ENCODE measurements at regions not wholly inside any gene's neighbourhood (a gene's known extent, or its start where the extent isn't known, plus 50 kb on each side); places are given as distances from the start of the nearest gene placed in this dataset.

GRCh38 chr3:190734490-190734889, 128.0 kb downstream of the GMNC start:
- Histone ChIP-seq H3K27me3 (no peaks in the 10 kb centered on the region), H3K9me3 (no peaks in the 10 kb centered on the region), H3K36me3 (no peaks in the 10 kb centered on the region), H3K4me1 (no peaks in the 10 kb centered on the region), H3K27ac (no peak overlapping the region), H3K4me3 (no peak overlapping the region)
- in situ Hi-C loops (cut with MboI; ENCODE audit: low pct_ligation_motif_present in 1 of 4, low pct_unique_long_range_greater_than_20kb in 1 of 4, low sequenced_read_pairs in 3 of 4), result no loop called here
- intact Hi-C loops (cut with DNase I; ENCODE audit: low total_unique reads), result no loop called here
- DNase-seq, result no peak
- TF ChIP-seq POLR2A (IDR thresholded peaks at IDR 0.05) (no peak), EP300 (IDR thresholded peaks at IDR 0.05; ENCODE audit: low read depth) (no peak), POLR2AphosphoS5 (IDR thresholded peaks at IDR 0.05) (no peak), CTCF (IDR thresholded peaks at IDR 0.05) (no peak)
- 79 to 88% methylated on average over 2 of the region's 2 CpGs for WGBS, 2 donors (ENCODE audit: low coverage in 1 of 2)

DNA sequence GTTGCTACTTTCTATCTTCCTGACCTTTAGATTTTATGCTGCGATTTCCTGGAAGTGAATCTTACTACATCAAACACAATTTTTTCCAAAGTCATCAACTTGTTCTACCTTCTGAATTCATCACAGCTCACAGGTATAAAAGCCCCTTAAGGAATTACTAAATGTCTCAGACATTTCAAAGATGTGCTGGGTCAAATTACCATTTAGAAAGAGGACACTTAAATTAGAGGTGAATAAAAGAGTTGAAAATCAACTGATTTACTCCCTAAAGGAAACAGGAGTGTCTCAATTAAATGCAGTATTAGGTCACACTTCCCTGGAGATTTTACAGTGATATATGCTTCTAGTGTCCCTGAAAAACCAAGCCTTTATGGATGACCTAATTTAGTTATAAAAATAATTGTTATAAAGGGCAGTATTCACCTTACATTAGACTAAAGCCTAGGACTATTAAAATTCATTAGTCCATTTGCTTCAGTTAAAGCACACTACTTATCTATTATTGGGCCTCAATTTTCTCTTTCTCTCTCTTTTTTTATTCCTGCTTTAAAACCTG, 128.8 kb downstream of the GMNC start:
- Histone ChIP-seq H3K27me3 (no peaks in the 10 kb centered on the region), H3K4me3 (no peak overlapping the region), H3K27ac (no peak overlapping the region), H3K36me3 (no peaks in the 10 kb centered on the region), H3K4me1 (no peaks in the 10 kb centered on the region), H3K9me3 (no peaks in the 10 kb centered on the region)
- WGBS, 2 donors (ENCODE audit: low coverage in 1 of 2), result 78 to 81% methylated on average over 1 of the region's 1 CpG
- in situ Hi-C loops (cut with MboI; ENCODE audit: low pct_ligation_motif_present in 1 of 4, low pct_unique_long_range_greater_than_20kb in 1 of 4, low sequenced_read_pairs in 3 of 4), result no loop called here
- intact Hi-C loops (cut with DNase I; ENCODE audit: low total_unique reads), result no loop called here
- no peak for DNase-seq
- no peak for TF ChIP-seq POLR2AphosphoS5 (IDR thresholded peaks at IDR 0.05)

DNA sequence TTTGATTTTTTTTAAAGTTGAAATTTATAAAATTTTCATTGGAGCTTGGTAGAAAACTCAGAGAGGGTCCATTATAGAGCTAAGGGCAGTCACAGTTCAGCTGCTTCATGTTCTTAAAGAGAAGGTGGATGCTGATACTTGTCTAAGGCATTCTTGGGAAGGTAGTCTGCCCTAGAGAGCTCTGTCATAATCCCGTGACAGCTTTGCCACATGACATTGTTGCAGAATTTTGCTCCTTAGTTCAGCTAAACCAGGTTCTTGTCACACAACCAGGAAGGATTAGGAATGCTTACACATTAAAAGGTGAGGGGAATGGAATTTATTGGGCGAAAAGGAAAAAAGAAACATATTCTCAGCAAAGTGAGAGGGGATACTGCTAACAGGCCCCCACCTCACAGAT, 130.9 kb downstream of the GMNC start:
- WGBS, 2 donors (ENCODE audit: low coverage in 1 of 2), result 80 to 85% methylated on average over 2 of the region's 2 CpGs
- in situ Hi-C loops (cut with MboI; ENCODE audit: low pct_ligation_motif_present in 1 of 4, low pct_unique_long_range_greater_than_20kb in 1 of 4, low sequenced_read_pairs in 3 of 4) (no loop called here), intact Hi-C loops (cut with DNase I; ENCODE audit: low total_unique reads) (no loop called here)
- TF ChIP-seq EP300 (IDR thresholded peaks at IDR 0.05; ENCODE audit: low read depth), result no peak
- TF ChIP-seq POLR2AphosphoS5 (IDR thresholded peaks at IDR 0.05), result no peak
- TF ChIP-seq CTCF (IDR thresholded peaks at IDR 0.05), result no peak
- TF ChIP-seq POLR2A (IDR thresholded peaks at IDR 0.05), result no peak
- no peak overlapping the region for H3K4me3 ChIP-seq
- H3K4me1 ChIP-seq, result no peaks in the 10 kb centered on the region
- no peak for DNase-seq
- H3K36me3 ChIP-seq, result no peaks in the 10 kb centered on the region
- H3K27me3 ChIP-seq, result no peaks in the 10 kb centered on the region
- no peak overlapping the region for H3K27ac ChIP-seq
- no peaks in the 10 kb centered on the region for H3K9me3 ChIP-seq

DNA sequence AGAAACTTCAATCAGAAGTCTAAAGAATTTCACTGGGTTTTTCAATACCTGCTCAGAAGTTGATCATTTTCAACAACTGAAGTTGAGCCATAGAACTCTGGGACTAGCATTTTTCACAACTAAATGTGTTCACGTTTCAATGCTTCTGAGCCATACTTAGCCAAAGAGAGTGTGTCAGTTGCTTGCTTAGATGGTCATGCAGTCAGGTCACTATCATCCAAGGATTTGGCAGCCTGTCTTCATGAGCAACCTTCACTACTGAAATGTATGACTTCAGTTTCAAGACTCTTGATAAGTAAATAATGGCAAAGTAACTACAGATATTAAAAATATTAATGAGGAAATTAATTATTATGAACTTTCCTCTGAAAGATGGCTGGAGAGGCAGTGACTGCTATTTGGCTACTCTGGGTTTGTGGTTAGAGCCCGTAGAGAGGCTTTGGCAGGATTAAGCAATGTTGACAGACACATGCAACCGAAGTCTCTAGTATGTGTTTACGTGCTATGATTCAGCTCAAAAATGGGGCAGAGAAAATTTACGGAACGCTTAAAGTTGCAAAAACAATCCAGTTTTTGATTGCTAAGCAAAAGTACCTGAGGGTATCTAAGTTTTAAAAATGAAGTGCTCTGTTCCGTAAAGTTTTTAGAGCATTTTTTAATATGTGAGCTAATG, 133.8 kb downstream of the GMNC start:
- in situ Hi-C loops (cut with MboI; ENCODE audit: low pct_ligation_motif_present in 1 of 4, low pct_unique_long_range_greater_than_20kb in 1 of 4, low sequenced_read_pairs in 3 of 4), result no loop called here
- Histone ChIP-seq H3K36me3 (no peaks in the 10 kb centered on the region), H3K4me3 (no peak overlapping the region), H3K9me3 (no peaks in the 10 kb centered on the region), H3K27me3 (no peaks in the 10 kb centered on the region), H3K4me1 (no peaks in the 10 kb centered on the region), H3K27ac (no peak overlapping the region)
- DNase-seq, result no peak
- 79 to 80% methylated on average over 4 to 7 of the region's 7 CpGs for WGBS, 2 donors (ENCODE audit: low coverage in 1 of 2)
- TF ChIP-seq EP300 (IDR thresholded peaks at IDR 0.05; ENCODE audit: low read depth) (no peak), POLR2AphosphoS5 (IDR thresholded peaks at IDR 0.05) (no peak), CTCF (IDR thresholded peaks at IDR 0.05) (no peak), POLR2A (IDR thresholded peaks at IDR 0.05) (no peak)
- intact Hi-C loops (cut with DNase I; ENCODE audit: low total_unique reads), result no loop called here

Data from transverse colon (tissue), 4 donors.